Activated CD4-positive, alpha-beta T cell treated with anti-CD3 and anti-CD28 coated beads, Interleukin-2, amount 10 ng/mL, durations not matched to agents 7 days and 5 days (primary cell): ENCODE measurements at regions not wholly inside any gene's neighbourhood (a gene's known extent, or its start where the extent isn't known, plus 50 kb on each side); places are given as distances from the start of the nearest gene placed in this dataset.

Source experiments
- CTCF ChIA-PET: fragments of 350-600 bp; sonication (Branson Sonifier 250); formaldehyde crosslinking; loops from one replicate; lab custom pipeline; 2021; ENCODE audit warnings: antibody characterized with exemption; lab: Charles Lee
- POLR2A ChIA-PET: fragments of 350-600 bp; sonication (Branson Sonifier 250); formaldehyde crosslinking; loops from one replicate; lab custom pipeline; 2021; ENCODE audit warnings: antibody characterized with exemption; lab: Charles Lee
- DNase-seq: peaks from one replicate; pipeline ENCODE4 v3.0.0-alpha.2; 2020
- H3K27ac Mint-ChIP-seq: one replicate; pipeline ENCODE4 v1.8.0; 2021; ENCODE audit warnings: mild to moderate bottlenecking, moderate library complexity, mixed read lengths
- H3K27me3 Mint-ChIP-seq: one replicate; pipeline ENCODE4 v1.8.0; 2021; ENCODE audit warnings: mixed read lengths
- H3K36me3 Mint-ChIP-seq: one replicate; pipeline ENCODE4 v1.8.0; 2021; ENCODE audit warnings: low read depth, mixed read lengths
- H3K4me1 Mint-ChIP-seq: one replicate; pipeline ENCODE4 v1.8.0; 2021; ENCODE audit warnings: mixed read lengths
- H3K4me3 Mint-ChIP-seq: one replicate; pipeline ENCODE4 v1.8.0; 2021; ENCODE audit warnings: mild to moderate bottlenecking, moderate library complexity, mixed read lengths
- H3K9me3 Mint-ChIP-seq: one replicate; pipeline ENCODE4 v1.8.0; 2021; ENCODE audit warnings: mixed read lengths

GRCh38 chr4:106869551-106869950 lies 166.6 kb downstream of the DKK2 start:
- POLR2A ChIA-PET = no interaction called here
- no peak for DNase-seq
- H3K4me3 Mint-ChIP-seq = no peak overlapping the region
- CTCF ChIA-PET = no interaction called here
- no peaks in the 10 kb centered on the region for H3K27me3 Mint-ChIP-seq
- H3K4me1 Mint-ChIP-seq = no peaks in the 10 kb centered on the region
- H3K36me3 Mint-ChIP-seq = no peaks in the 10 kb centered on the region
- H3K9me3 Mint-ChIP-seq = no peaks in the 10 kb centered on the region
- no peak overlapping the region for H3K27ac Mint-ChIP-seq

GRCh38 chr4:106868381-106869035 lies 167.6 kb downstream of the DKK2 start:
- H3K4me1 Mint-ChIP-seq = no peaks in the 10 kb centered on the region
- ChIA-PET POLR2A (interaction anchor here (0.7 kb wide), 1 partner anchor 99 kb away, joined by 3 read pairs; no protein-coding TSS in a partner anchor), CTCF (no interaction called here)
- DNase-seq = no peak
- no peaks in the 10 kb centered on the region for H3K9me3 Mint-ChIP-seq
- no peak overlapping the region for H3K4me3 Mint-ChIP-seq
- no peak overlapping the region for H3K27ac Mint-ChIP-seq
- no peaks in the 10 kb centered on the region for H3K36me3 Mint-ChIP-seq
- H3K27me3 Mint-ChIP-seq = no peaks in the 10 kb centered on the region

GRCh38 chr4:106864231-106864630 lies 171.9 kb downstream of the DKK2 start:
- H3K4me3 Mint-ChIP-seq = no peak overlapping the region
- ChIA-PET CTCF (no interaction called here), POLR2A (no interaction called here)
- no peak for DNase-seq
- H3K36me3 Mint-ChIP-seq = no peaks in the 10 kb centered on the region
- no peaks in the 10 kb centered on the region for H3K4me1 Mint-ChIP-seq
- H3K27ac Mint-ChIP-seq = no peak overlapping the region
- H3K9me3 Mint-ChIP-seq = no peaks in the 10 kb centered on the region
- H3K27me3 Mint-ChIP-seq = no peaks in the 10 kb centered on the region

GRCh38 chr4:106854569-106855351 lies 181.4 kb downstream of the DKK2 start:
- no peak overlapping the region for H3K27ac Mint-ChIP-seq
- no peak overlapping the region for H3K4me3 Mint-ChIP-seq
- no peaks in the 10 kb centered on the region for H3K36me3 Mint-ChIP-seq
- no peak for DNase-seq
- H3K27me3 Mint-ChIP-seq = no peaks in the 10 kb centered on the region
- H3K4me1 Mint-ChIP-seq = no peaks in the 10 kb centered on the region
- no peaks in the 10 kb centered on the region for H3K9me3 Mint-ChIP-seq
- ChIA-PET CTCF (no interaction called here), POLR2A (no interaction called here)

- ChIA-PET CTCF (no interaction called here), POLR2A (no interaction called here)
- Mint-ChIP-seq H3K27ac (no peak overlapping the region), H3K9me3 (no peaks in the 10 kb centered on the region), H3K27me3 (no peaks in the 10 kb centered on the region), H3K4me1 (no peaks in the 10 kb centered on the region), H3K4me3 (no peak overlapping the region), H3K36me3 (no peaks in the 10 kb centered on the region)
- no peak for DNase-seq
These were observed 183.7 kb downstream of the DKK2 start for GRCh38 chr4:106852426-106852825.

- Mint-ChIP-seq H3K27me3 (no peaks in the 10 kb centered on the region), H3K4me1 (no peaks in the 10 kb centered on the region), H3K36me3 (no peaks in the 10 kb centered on the region), H3K9me3 (no peaks in the 10 kb centered on the region), H3K4me3 (no peak overlapping the region), H3K27ac (no peak overlapping the region)
- CTCF ChIA-PET = no interaction called here
- POLR2A ChIA-PET = no interaction called here
- DNase-seq = no peak
These were observed 184.4 kb downstream of the DKK2 start for GRCh38 chr4:106851726-106852125.

- no peak overlapping the region for H3K4me3 Mint-ChIP-seq
- no peaks in the 10 kb centered on the region for H3K4me1 Mint-ChIP-seq
- DNase-seq = no peak
- H3K27ac Mint-ChIP-seq = no peak overlapping the region
- H3K9me3 Mint-ChIP-seq = no peaks in the 10 kb centered on the region
- POLR2A ChIA-PET = no interaction called here
- H3K36me3 Mint-ChIP-seq = no peaks in the 10 kb centered on the region
- H3K27me3 Mint-ChIP-seq = no peaks in the 10 kb centered on the region
- CTCF ChIA-PET = no interaction called here
These were observed 185.4 kb downstream of the DKK2 start for GRCh38 chr4:106850691-106851090.

GRCh38 chr4:106835919-106836318 lies 200.2 kb downstream of the DKK2 start:
- ChIA-PET POLR2A (no interaction called here), CTCF (no interaction called here)
- no peak for DNase-seq
- Mint-ChIP-seq H3K4me1 (no peaks in the 10 kb centered on the region), H3K4me3 (no peak overlapping the region), H3K36me3 (no peaks in the 10 kb centered on the region), H3K27me3 (no peaks in the 10 kb centered on the region), H3K27ac (no peak overlapping the region), H3K9me3 (no peaks in the 10 kb centered on the region)

GRCh38 chr4:106830879-106831278 lies 205.2 kb downstream of the DKK2 start:
- Mint-ChIP-seq H3K4me3 (no peak overlapping the region), H3K27me3 (no peaks in the 10 kb centered on the region), H3K4me1 (no peaks in the 10 kb centered on the region), H3K27ac (no peak overlapping the region), H3K36me3 (no peaks in the 10 kb centered on the region), H3K9me3 (no peaks in the 10 kb centered on the region)
- CTCF ChIA-PET = no interaction called here
- POLR2A ChIA-PET = no interaction called here
- DNase-seq = no peak

GRCh38 chr4:106818764-106819163 lies 217.3 kb downstream of the DKK2 start:
- H3K4me1 Mint-ChIP-seq = no peaks in the 10 kb centered on the region
- CTCF ChIA-PET = no interaction called here
- no peaks in the 10 kb centered on the region for H3K27me3 Mint-ChIP-seq
- no peaks in the 10 kb centered on the region for H3K36me3 Mint-ChIP-seq
- DNase-seq = no peak
- POLR2A ChIA-PET = no interaction called here
- no peak overlapping the region for H3K27ac Mint-ChIP-seq
- H3K4me3 Mint-ChIP-seq = no peak overlapping the region
- peaks cover 3% of the 10 kb centered on the region for H3K9me3 Mint-ChIP-seq

GRCh38 chr4:106816496-106816895 lies 219.6 kb downstream of the DKK2 start:
- H3K27me3 Mint-ChIP-seq = no peaks in the 10 kb centered on the region
- ChIA-PET CTCF (no interaction called here), POLR2A (no interaction called here)
- H3K36me3 Mint-ChIP-seq = no peaks in the 10 kb centered on the region
- H3K9me3 Mint-ChIP-seq = no peaks in the 10 kb centered on the region
- no peak for DNase-seq
- no peak overlapping the region for H3K4me3 Mint-ChIP-seq
- H3K27ac Mint-ChIP-seq = no peak overlapping the region
- H3K4me1 Mint-ChIP-seq = no peaks in the 10 kb centered on the region

- Mint-ChIP-seq H3K4me3 (no peak overlapping the region), H3K27ac (no peak overlapping the region), H3K36me3 (no peaks in the 10 kb centered on the region), H3K27me3 (no peaks in the 10 kb centered on the region), H3K4me1 (no peaks in the 10 kb centered on the region), H3K9me3 (no peaks in the 10 kb centered on the region)
- ChIA-PET CTCF (no interaction called here), POLR2A (no interaction called here)
- DNase-seq = no peak
These were observed 226.0 kb downstream of the DKK2 start for GRCh38 chr4:106810122-106810521.

- no peak for DNase-seq
- ChIA-PET POLR2A (no interaction called here), CTCF (no interaction called here)
- Mint-ChIP-seq H3K36me3 (no peaks in the 10 kb centered on the region), H3K4me3 (no peak overlapping the region), H3K9me3 (no peaks in the 10 kb centered on the region), H3K4me1 (no peaks in the 10 kb centered on the region), H3K27me3 (no peaks in the 10 kb centered on the region), H3K27ac (no peak overlapping the region)
These were observed 227.0 kb downstream of the DKK2 start for GRCh38 chr4:106809076-106809475.
